Endothelial cell of umbilical vein (primary cell): ENCODE measurements at regions not wholly inside any gene's neighbourhood (a gene's known extent, or its start where the extent isn't known, plus 50 kb on each side); places are given as distances from the start of the nearest gene placed in this dataset.

Experiments used
- BruUV-seq: library from RNA; stranded (reverse); fragments of 400-500 nt; replicated peaks from 2 replicates; lab custom pipeline; 2021; lab: Mats Ljungman, UMichigan
- CTCF ChIA-PET: fragments of 300-600, 350-600 bp; sonication (Branson Sonifier 250); formaldehyde crosslinking; loops from one replicate; lab custom pipeline; 2021; ENCODE audit warnings: antibody characterized with exemption, inconsistent platforms; lab: Charles Lee
- POLR2A ChIA-PET: fragments of 300-600, 350-600 bp; sonication (Branson Sonifier 250); formaldehyde crosslinking; loops from one replicate; lab custom pipeline; 2021; ENCODE audit warnings: antibody characterized with exemption, inconsistent platforms; lab: Charles Lee
- DNase-seq: peaks from one replicate; pipeline ENCODE4 v3.0.0-alpha.2; 2011; ENCODE audit warnings: low read depth, low spot score
- FAIRE-seq: peaks from 2 replicates; lab custom pipeline; 2011; peaks lifted over from hg19 to GRCh38; lab: Jason Lieb, UNC
- H2AFZ ChIP-seq: 2 replicates; pipeline ENCODE4 v1.6.0; 2012; ENCODE audit warnings: low read depth, low read length, control low read depth, inconsistent platforms
- H3K27ac ChIP-seq: 2 replicates; pipeline ENCODE4 v1.5.1; 2011; ENCODE audit warnings: low read depth, mild to moderate bottlenecking, control low read depth, low read length, moderate library complexity; ENCODE audit not compliant: insufficient read depth
- H3K27me3 ChIP-seq, 2 experiments: 2 replicates each; pipeline versions ENCODE4 v1.6.0 to v1.6.1; 2011; ENCODE audit warnings: low read length in 2 of 2, mixed read lengths in 1 of 2; ENCODE audit not compliant: control insufficient read depth in 2 of 2, insufficient read depth in 2 of 2
- H3K36me3 ChIP-seq, 2 experiments: 2 replicates in 1 of 2; 3 replicates in 1 of 2; pipeline ENCODE4 v1.5.1; 2011; ENCODE audit warnings: low read length in 2 of 2, mild to moderate bottlenecking in 1 of 2, moderate library complexity in 1 of 2; ENCODE audit not compliant: control insufficient read depth in 2 of 2, insufficient read depth in 2 of 2; ENCODE audit errors: extremely low read depth in 1 of 2
- H3K4me1 ChIP-seq: 3 replicates; pipeline ENCODE4 v1.5.1; 2011; ENCODE audit warnings: mild to moderate bottlenecking, low read length; ENCODE audit not compliant: control insufficient read depth, insufficient read depth; ENCODE audit errors: extremely low read depth
- H3K4me2 ChIP-seq: 2 replicates; pipeline ENCODE4 v1.6.1; 2011; ENCODE audit warnings: low read length, control low read depth, mixed read lengths; ENCODE audit not compliant: insufficient read depth
- H3K4me3 ChIP-seq, 3 experiments: fragments of 200-600 bp in 1 of 3; sonication (generic), shearing (Covaris generic) in 1 of 3; replicated peaks in 1 of 3; 2 replicates each; pipeline ENCODE4 v1.5.1; 2011 to 2016; ENCODE audit warnings: control low read depth in 3 of 3, low read length in 3 of 3, mild to moderate bottlenecking in 2 of 3, inconsistent platforms in 1 of 3, low read depth in 1 of 3, moderate library complexity in 1 of 3; ENCODE audit not compliant: insufficient read depth in 1 of 3
- H3K79me2 ChIP-seq: 2 replicates; pipeline ENCODE4 v1.6.0; 2012; ENCODE audit warnings: low read length, inconsistent platforms; ENCODE audit not compliant: control insufficient read depth, insufficient read depth
- H3K9ac ChIP-seq: replicated peaks from 2 replicates; pipeline ENCODE3; 2011; ENCODE audit warnings: low read length, control low read depth; ENCODE audit not compliant: insufficient read depth; ENCODE audit errors: extremely low read depth
- H3K9me1 ChIP-seq: replicated peaks from 3 replicates; pipeline ENCODE4 v1.6.0; 2011; ENCODE audit warnings: mild to moderate bottlenecking, low read length; ENCODE audit not compliant: control insufficient read depth, insufficient read depth; ENCODE audit errors: extremely low read depth
- H3K9me3 ChIP-seq: replicated peaks from 2 replicates; pipeline ENCODE4 v1.5.1; 2012; ENCODE audit warnings: low read length, inconsistent platforms; ENCODE audit not compliant: control insufficient read depth, insufficient read depth
- H4K20me1 ChIP-seq: replicated peaks from 2 replicates; pipeline ENCODE3; 2011; ENCODE audit warnings: mild to moderate bottlenecking, low read length; ENCODE audit not compliant: control insufficient read depth, insufficient read depth; ENCODE audit errors: extremely low read depth
- EZH2 ChIP-seq: IDR thresholded peaks from 2 replicates; pipeline ENCODE4 v1.6.1; 2012; ENCODE audit warnings: borderline replicate concordance, low read depth, mild to moderate bottlenecking, moderate library complexity, low read length, inconsistent platforms; ENCODE audit not compliant: severe bottlenecking
- FOS ChIP-seq: IDR thresholded peaks from 2 replicates; pipeline ENCODE4 v1.6.1; 2011; ENCODE audit warnings: mild to moderate bottlenecking, low read length, moderate library complexity, borderline replicate concordance; ENCODE audit not compliant: insufficient read depth
- GATA2 ChIP-seq: IDR thresholded peaks from 2 replicates; pipeline ENCODE4 v1.7.0; 2011; ENCODE audit warnings: low read depth, mild to moderate bottlenecking, moderate library complexity, mixed read lengths, low read length; ENCODE audit not compliant: insufficient read length, insufficient read depth
- JUN ChIP-seq: IDR thresholded peaks from 2 replicates; pipeline ENCODE4 v1.6.1; 2011; ENCODE audit warnings: borderline replicate concordance, low read depth; ENCODE audit not compliant: insufficient read length, insufficient read depth
- MYC ChIP-seq: IDR thresholded peaks from one replicate; pipeline ENCODE4 v1.6.1; 2011; ENCODE audit warnings: mild to moderate bottlenecking, low read depth, low read length
- POLR2A ChIP-seq: IDR thresholded peaks from 2 replicates; pipeline ENCODE4 v1.6.1; 2012; ENCODE audit warnings: low read depth, mild to moderate bottlenecking, control low read depth, low read length
- POLR2AphosphoS5 ChIP-seq: IDR thresholded peaks from 2 replicates; pipeline ENCODE4 v1.6.1; 2012; ENCODE audit warnings: low read depth, mild to moderate bottlenecking, control low read depth, low read length, moderate library complexity; ENCODE audit not compliant: insufficient read depth
- dilution Hi-C: fragments of 300-500 bp; cut with MboI; formaldehyde crosslinking; loops from one replicate; pipeline ENCODE4 v1.15.0; 2019; ENCODE audit warnings: low sequenced_read_pairs; ENCODE audit not compliant: extremely low pct_ligation_motif_present
- intact Hi-C: fragments of 100-400 bp; cut with micrococcal nuclease; formaldehyde crosslinking; loops from one replicate; pipeline ENCODE4 v1.10.0; 2022
- TF ChIP-seq, protein P1 (sequence below), 2 donors: IDR thresholded peaks; 1 replicate in 1 of 2; 2 replicates in 1 of 2; pipeline ENCODE4 v1.5.1; 2011; ENCODE audit warnings: low read length in 2 of 2, mild to moderate bottlenecking in 2 of 2, moderate library complexity in 2 of 2, control low read depth in 1 of 2, inconsistent platforms in 1 of 2, low read depth in 1 of 2; ENCODE audit not compliant: insufficient read depth in 1 of 2; ENCODE audit errors: extremely low read depth in 1 of 2
- TF ChIP-seq, protein P2 (sequence below): IDR thresholded peaks from 2 replicates; pipeline ENCODE4 v1.6.1; 2011; ENCODE audit not compliant: insufficient read depth, insufficient read length

DNA sequence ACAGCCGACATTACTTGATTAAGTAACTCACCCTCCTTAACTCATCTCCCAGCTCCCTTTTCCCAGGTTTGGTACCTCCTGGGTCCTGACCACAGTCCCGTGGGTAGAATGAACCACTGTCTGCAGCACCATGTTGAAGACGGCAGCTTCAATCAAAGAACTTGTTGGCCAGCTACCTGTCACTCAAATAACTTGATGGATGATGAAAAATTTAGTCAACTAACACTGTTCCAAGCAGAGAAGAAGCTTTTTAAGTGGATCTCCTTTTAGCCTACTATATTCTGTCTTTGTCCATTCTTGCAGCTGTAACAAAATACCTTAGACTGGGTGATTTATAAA, 138.4 kb upstream of the F3 start:
- DNase-seq (no peak), FAIRE-seq (no peak)
- Histone ChIP-seq H3K9me1 (no peaks in the 10 kb centered on the region), H4K20me1 (no peaks in the 10 kb centered on the region), H3K9ac (no peak overlapping the region), H3K4me1 (no peaks in the 10 kb centered on the region), H3K9me3 (no peaks in the 10 kb centered on the region), H3K79me2 (no peaks in the 10 kb centered on the region), H3K4me3 (no peak overlapping the region), H3K36me3 (no peaks in the 10 kb centered on the region), H3K27me3 (peaks cover 5 to 15% of the 10 kb centered on the region in 2 experiments), H3K27ac (no peak overlapping the region), H3K4me2 (no peak overlapping the region), H2AFZ (no peak overlapping the region)
- ChIA-PET POLR2A (no interaction called here), CTCF (no interaction called here)
- TF ChIP-seq GATA2 (no peak), EZH2 (no peak), POLR2AphosphoS5 (no peak), FOS (no peak), JUN (no peak), MYC (no peak), POLR2A (no peak)
- TF ChIP-seq, protein P1, sequence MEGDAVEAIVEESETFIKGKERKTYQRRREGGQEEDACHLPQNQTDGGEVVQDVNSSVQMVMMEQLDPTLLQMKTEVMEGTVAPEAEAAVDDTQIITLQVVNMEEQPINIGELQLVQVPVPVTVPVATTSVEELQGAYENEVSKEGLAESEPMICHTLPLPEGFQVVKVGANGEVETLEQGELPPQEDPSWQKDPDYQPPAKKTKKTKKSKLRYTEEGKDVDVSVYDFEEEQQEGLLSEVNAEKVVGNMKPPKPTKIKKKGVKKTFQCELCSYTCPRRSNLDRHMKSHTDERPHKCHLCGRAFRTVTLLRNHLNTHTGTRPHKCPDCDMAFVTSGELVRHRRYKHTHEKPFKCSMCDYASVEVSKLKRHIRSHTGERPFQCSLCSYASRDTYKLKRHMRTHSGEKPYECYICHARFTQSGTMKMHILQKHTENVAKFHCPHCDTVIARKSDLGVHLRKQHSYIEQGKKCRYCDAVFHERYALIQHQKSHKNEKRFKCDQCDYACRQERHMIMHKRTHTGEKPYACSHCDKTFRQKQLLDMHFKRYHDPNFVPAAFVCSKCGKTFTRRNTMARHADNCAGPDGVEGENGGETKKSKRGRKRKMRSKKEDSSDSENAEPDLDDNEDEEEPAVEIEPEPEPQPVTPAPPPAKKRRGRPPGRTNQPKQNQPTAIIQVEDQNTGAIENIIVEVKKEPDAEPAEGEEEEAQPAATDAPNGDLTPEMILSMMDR (IDR thresholded peaks at IDR 0.05; ENCODE audit: extremely low read depth in 1 of 2, insufficient read depth in 1 of 2, low read depth in 1 of 2, low read length in 2 of 2), result no peak
- TF ChIP-seq, protein P2, sequence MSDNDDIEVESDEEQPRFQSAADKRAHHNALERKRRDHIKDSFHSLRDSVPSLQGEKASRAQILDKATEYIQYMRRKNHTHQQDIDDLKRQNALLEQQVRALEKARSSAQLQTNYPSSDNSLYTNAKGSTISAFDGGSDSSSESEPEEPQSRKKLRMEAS, result no peak
- dilution Hi-C loops (no loop called here), intact Hi-C loops (no loop called here)
- no TSS peak for BruUV-seq
